Mesenchymal stem cell (in vitro differentiated cells and primary cell): ENCODE measurements at regions not wholly inside any gene's neighbourhood (a gene's known extent, or its start where the extent isn't known, plus 50 kb on each side); places are given as distances from the start of the nearest gene placed in this dataset.

Experiments used
- DNase-seq: peaks from one replicate; pipeline ENCODE4 v3.0.0-alpha.2; 2013
- H2AFZ ChIP-seq: one replicate; pipeline ENCODE4 v1.6.1; 2013; ENCODE audit warnings: low read depth, mild to moderate bottlenecking, control low read depth, inconsistent platforms, low read length, moderate library complexity
- H2AK5ac ChIP-seq: 2 replicates; pipeline ENCODE4 v1.6.1; 2013; ENCODE audit warnings: low read length, moderate library complexity, mild to moderate bottlenecking, inconsistent platforms; ENCODE audit not compliant: severe bottlenecking
- H2BK120ac ChIP-seq: one replicate; pipeline ENCODE4 v1.6.1; 2013; ENCODE audit warnings: low read depth, mild to moderate bottlenecking, inconsistent platforms, low read length, moderate library complexity
- H2BK12ac ChIP-seq, 2 experiments: one replicate each; pipeline ENCODE4 v1.6.1; 2013; ENCODE audit warnings: inconsistent platforms in 2 of 2, low read length in 2 of 2, mild to moderate bottlenecking in 2 of 2, moderate library complexity in 2 of 2, control low read depth in 1 of 2
- H2BK15ac ChIP-seq: one replicate; pipeline ENCODE4 v1.6.1; 2013; ENCODE audit warnings: mild to moderate bottlenecking, low read depth, inconsistent platforms; ENCODE audit not compliant: poor library complexity, severe bottlenecking
- H2BK5ac ChIP-seq: 2 replicates; pipeline ENCODE4 v1.6.1; 2013; ENCODE audit warnings: low read depth, mild to moderate bottlenecking, low read length, control low read depth, inconsistent platforms; ENCODE audit not compliant: poor library complexity, severe bottlenecking
- H3K14ac ChIP-seq, 2 experiments: one replicate each; pipeline ENCODE4 v1.6.1; 2013; ENCODE audit warnings: inconsistent platforms in 2 of 2, low read length in 2 of 2, control low read depth in 1 of 2, mild to moderate bottlenecking in 1 of 2, moderate library complexity in 1 of 2
- H3K18ac ChIP-seq, 2 experiments: one replicate each; pipeline ENCODE4 v1.6.1; 2013; ENCODE audit warnings: inconsistent platforms in 2 of 2, low read length in 2 of 2, control low read depth in 1 of 2, low read depth in 1 of 2, mild to moderate bottlenecking in 1 of 2
- H3K23ac ChIP-seq, 2 experiments: one replicate each; pipeline ENCODE4 v1.6.1; 2013; ENCODE audit warnings: inconsistent platforms in 2 of 2, low read length in 2 of 2, mild to moderate bottlenecking in 2 of 2, moderate library complexity in 2 of 2, control low read depth in 1 of 2
- H3K27ac ChIP-seq: 2 replicates; pipeline ENCODE4 v1.5.1; 2013; ENCODE audit warnings: mild to moderate bottlenecking, moderate library complexity, low read length, control low read depth, inconsistent platforms; ENCODE audit not compliant: poor library complexity, severe bottlenecking
- H3K27me3 ChIP-seq, 2 experiments: 2 replicates each; pipeline versions ENCODE4 v1.6.1 to v1.7.0; 2013; ENCODE audit warnings: low read length in 2 of 2, mild to moderate bottlenecking in 2 of 2, moderate library complexity in 2 of 2, control low read depth in 1 of 2, inconsistent platforms in 1 of 2; ENCODE audit not compliant: control insufficient read depth in 1 of 2, insufficient read depth in 1 of 2
- H3K36me3 ChIP-seq, 2 experiments: 2 replicates each; pipeline versions ENCODE4 v1.6.1 to v1.7.0; 2013; ENCODE audit warnings: low read length in 2 of 2, control low read depth in 1 of 2, inconsistent platforms in 1 of 2, low read depth in 1 of 2, mild to moderate bottlenecking in 1 of 2; ENCODE audit not compliant: insufficient read depth in 2 of 2, control insufficient read depth in 1 of 2
- H3K4ac ChIP-seq, 2 experiments: one replicate each; pipeline ENCODE4 v1.6.1; 2013; ENCODE audit warnings: inconsistent platforms in 2 of 2, low read length in 2 of 2, mild to moderate bottlenecking in 2 of 2, moderate library complexity in 2 of 2, control low read depth in 1 of 2, low read depth in 1 of 2
- H3K4me1 ChIP-seq: 2 replicates; pipeline ENCODE4 v1.6.1; 2013; ENCODE audit warnings: low read depth, low read length, control low read depth; ENCODE audit not compliant: control insufficient read depth, insufficient read depth
- H3K4me2 ChIP-seq: 2 replicates; pipeline ENCODE4 v1.6.1; 2013; ENCODE audit warnings: low read length, mild to moderate bottlenecking, inconsistent platforms; ENCODE audit not compliant: poor library complexity, severe bottlenecking
- H3K4me3 ChIP-seq, 2 experiments: 2 replicates each; pipeline versions ENCODE4 v1.5.1 to v1.7.0; 2013; ENCODE audit warnings: low read length in 2 of 2, mild to moderate bottlenecking in 2 of 2, control low read depth in 1 of 2, low read depth in 1 of 2; ENCODE audit not compliant: insufficient read depth in 1 of 2
- H3K79me1 ChIP-seq: replicated peaks from 2 replicates; pipeline ENCODE4 v1.6.1; 2013; ENCODE audit warnings: mild to moderate bottlenecking, control low read depth, low read length, inconsistent platforms; ENCODE audit not compliant: poor library complexity, severe bottlenecking
- H3K9ac ChIP-seq: 2 replicates; pipeline ENCODE4 v1.7.0; 2013; ENCODE audit warnings: mild to moderate bottlenecking, low read length, moderate library complexity
- H3K9me3 ChIP-seq: 2 replicates; pipeline ENCODE4 v1.7.0; 2013; ENCODE audit warnings: mild to moderate bottlenecking, low read length; ENCODE audit not compliant: control insufficient read depth
- H4K8ac ChIP-seq: one replicate; pipeline ENCODE4 v1.6.1; 2013; ENCODE audit warnings: inconsistent platforms, mild to moderate bottlenecking, low read length, moderate library complexity
- H4K91ac ChIP-seq: one replicate; pipeline ENCODE4 v1.6.1; 2013; ENCODE audit warnings: mild to moderate bottlenecking, low read length, inconsistent platforms
- WGBS: methylation state at CpG from one replicate; pipeline ENCODE4 v1.1.7; 2013; ENCODE audit warnings: mixed read lengths; 5-methylcytosine and 5-hydroxymethylcytosine counted together

- H2AK5ac ChIP-seq = peak overlapping the region; percentile 29
- no peak overlapping the region for H2BK5ac ChIP-seq
- H3K36me3 ChIP-seq = no peaks in the 10 kb centered on the region
- H3K79me1 ChIP-seq = no peaks in the 10 kb centered on the region
- H3K9me3 ChIP-seq = no peaks in the 10 kb centered on the region
- H3K4me2 ChIP-seq = no peak overlapping the region
- peak overlapping the region in 1 of 2 experiments; percentile 95 for H2BK12ac ChIP-seq
- H3K4me1 ChIP-seq = peaks cover 3% of the 10 kb centered on the region
- no peak overlapping the region for H4K91ac ChIP-seq
- no peak overlapping the region for H3K27ac ChIP-seq
- DNase-seq = peak; percentile 27
- H3K14ac ChIP-seq = peak overlapping the region in 1 of 2 experiments; percentile 86
- H4K8ac ChIP-seq = no peak overlapping the region
- H3K4ac ChIP-seq = peak overlapping the region in 1 of 2 experiments; percentile 79
- H3K18ac ChIP-seq = peak overlapping the region; percentile 2 to 61
- no peak overlapping the region for H2AFZ ChIP-seq
- H3K4me3 ChIP-seq = peak overlapping the region in 1 of 2 experiments; percentile 65
- no peak overlapping the region for H3K9ac ChIP-seq
- H3K23ac ChIP-seq = no peak overlapping the region
- no peak overlapping the region for H2BK120ac ChIP-seq
- no peaks in the 10 kb centered on the region for H3K27me3 ChIP-seq
- WGBS = 86% methylated on average over 6 of the region's 6 CpGs
- no peak overlapping the region for H2BK15ac ChIP-seq
Observed at GRCh38 chr14:58716706-58717105, 78.9 kb downstream of the DACT1 start.

GRCh38 chr14:58717211-58717610, 79.4 kb downstream of the DACT1 start:
- no peak overlapping the region for H4K8ac ChIP-seq
- H3K4me2 ChIP-seq = no peak overlapping the region
- H3K9me3 ChIP-seq = no peaks in the 10 kb centered on the region
- H2BK5ac ChIP-seq = no peak overlapping the region
- no peak overlapping the region for H3K14ac ChIP-seq
- no peak overlapping the region for H4K91ac ChIP-seq
- no peak overlapping the region for H2AFZ ChIP-seq
- peak overlapping the region in 1 of 2 experiments; percentile 95 for H2BK12ac ChIP-seq
- H2AK5ac ChIP-seq = no peak overlapping the region
- no peaks in the 10 kb centered on the region for H3K36me3 ChIP-seq
- H3K27ac ChIP-seq = no peak overlapping the region
- no peak overlapping the region for H2BK15ac ChIP-seq
- peak; percentile 13 for DNase-seq
- peak overlapping the region in 1 of 2 experiments; percentile 65 for H3K4me3 ChIP-seq
- no peak overlapping the region for H2BK120ac ChIP-seq
- no peaks in the 10 kb centered on the region for H3K79me1 ChIP-seq
- H3K4ac ChIP-seq = peak overlapping the region in 1 of 2 experiments; percentile 79
- peaks cover 3% of the 10 kb centered on the region for H3K4me1 ChIP-seq
- no peak overlapping the region for H3K9ac ChIP-seq
- no peak overlapping the region for H3K23ac ChIP-seq
- no peak overlapping the region for H3K18ac ChIP-seq
- H3K27me3 ChIP-seq = no peaks in the 10 kb centered on the region

- Histone ChIP-seq H3K23ac (no peak overlapping the region), H2BK12ac (no peak overlapping the region), H2AK5ac (no peak overlapping the region), H3K4me1 (peaks cover 3% of the 10 kb centered on the region), H3K9ac (no peak overlapping the region), H3K27ac (no peak overlapping the region), H2BK120ac (no peak overlapping the region), H3K36me3 (no peaks in the 10 kb centered on the region), H3K9me3 (no peaks in the 10 kb centered on the region), H4K8ac (no peak overlapping the region), H3K4me3 (no peak overlapping the region), H2BK15ac (no peak overlapping the region), H3K4me2 (no peak overlapping the region), H3K27me3 (no peaks in the 10 kb centered on the region), H4K91ac (no peak overlapping the region), H3K4ac (no peak overlapping the region), H3K79me1 (no peaks in the 10 kb centered on the region), H2BK5ac (no peak overlapping the region), H3K14ac (no peak overlapping the region), H2AFZ (no peak overlapping the region), H3K18ac (no peak overlapping the region)
- peak; percentile 36 for DNase-seq
- 19% methylated on average over 2 of the region's 2 CpGs for WGBS
Observed at GRCh38 chr14:58717813-58718212, 80.1 kb downstream of the DACT1 start.

GRCh38 chr14:58718226-58719205, 80.8 kb downstream of the DACT1 start:
- peak overlapping the region in 1 of 2 experiments; percentile 78 for H2BK12ac ChIP-seq
- no peak overlapping the region for H3K9ac ChIP-seq
- peak overlapping the region in 1 of 2 experiments; percentile 80 for H3K18ac ChIP-seq
- peak overlapping the region; percentile 27 for H4K8ac ChIP-seq
- WGBS = 47% methylated on average over 5 of the region's 5 CpGs
- H3K27ac ChIP-seq = no peak overlapping the region
- DNase-seq = peak; percentile 52
- H2BK15ac ChIP-seq = no peak overlapping the region
- no peak overlapping the region for H3K14ac ChIP-seq
- H3K27me3 ChIP-seq = no peaks in the 10 kb centered on the region
- H3K4me1 ChIP-seq = peaks cover 3% of the 10 kb centered on the region
- H2AFZ ChIP-seq = no peak overlapping the region
- H3K4me2 ChIP-seq = no peak overlapping the region
- no peak overlapping the region for H3K23ac ChIP-seq
- H3K36me3 ChIP-seq = no peaks in the 10 kb centered on the region
- H4K91ac ChIP-seq = no peak overlapping the region
- no peaks in the 10 kb centered on the region for H3K9me3 ChIP-seq
- H3K79me1 ChIP-seq = no peaks in the 10 kb centered on the region
- no peak overlapping the region for H2BK5ac ChIP-seq
- peak overlapping the region in 1 of 2 experiments; percentile 37 for H3K4ac ChIP-seq
- H2BK120ac ChIP-seq = peak overlapping the region; percentile 23
- H3K4me3 ChIP-seq = no peak overlapping the region
- peak overlapping the region; percentile 35 for H2AK5ac ChIP-seq
